GM18505 (cell line): ENCODE measurements at regions not wholly inside any gene's neighbourhood (a gene's known extent, or its start where the extent isn't known, plus 50 kb on each side); places are given as distances from the start of the nearest gene placed in this dataset.

ENCODE experiments used
- ATAC-seq: cut with Tn5 transposase; IDR thresholded peaks from one replicate; pipeline ENCODE4 v1.9.1; 2021; ENCODE audit not compliant: unreplicated experiment
- POLR2A ChIP-seq: IDR thresholded peaks from 4 replicates; pipeline ENCODE4 v1.6.1; 2011; ENCODE audit warnings: borderline replicate concordance; ENCODE audit not compliant: insufficient read depth, insufficient read length; ENCODE audit errors: extremely low read depth

DNA sequence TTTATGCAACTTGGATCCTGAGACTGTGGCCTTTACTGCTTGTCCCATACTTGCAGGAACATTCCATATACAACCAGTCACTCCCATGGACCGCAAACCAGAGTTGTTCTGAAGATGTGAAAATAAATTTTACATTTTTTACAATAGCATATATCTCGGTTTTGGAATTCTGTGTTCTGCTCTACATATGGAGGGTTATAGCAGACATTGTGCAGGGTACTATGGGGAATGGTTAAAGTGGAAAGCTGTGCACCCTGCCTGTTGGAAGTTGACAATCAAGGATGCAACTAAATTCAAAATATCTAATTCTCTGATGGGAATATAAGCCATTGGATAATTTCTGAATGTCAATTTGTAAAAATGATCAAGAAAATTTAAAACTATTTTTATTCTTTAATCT, 603.3 kb downstream of the RAB28 start:
- no peak for TF ChIP-seq POLR2A
- no peak for ATAC-seq

DNA sequence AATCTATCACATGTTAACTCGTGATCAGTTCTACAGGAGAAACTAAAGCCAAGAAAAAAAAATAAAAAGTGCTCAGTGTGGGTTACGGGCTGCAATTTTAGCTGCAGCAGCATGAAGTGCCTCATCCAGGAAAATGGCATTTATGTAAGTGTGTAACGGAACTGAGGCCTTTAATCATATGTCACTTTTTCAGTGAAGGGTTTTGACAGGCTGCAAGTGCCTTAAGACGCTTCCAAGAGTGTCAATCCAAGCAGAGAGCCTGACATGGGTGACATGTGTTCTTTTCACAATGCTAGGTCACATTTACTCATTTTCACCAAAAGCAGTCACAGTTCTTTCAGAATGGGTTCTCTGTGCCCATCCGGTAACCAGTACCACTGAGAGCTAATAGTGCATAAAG, 604.6 kb downstream of the RAB28 start:
- ATAC-seq, result no peak
- no peak for TF ChIP-seq POLR2A

DNA sequence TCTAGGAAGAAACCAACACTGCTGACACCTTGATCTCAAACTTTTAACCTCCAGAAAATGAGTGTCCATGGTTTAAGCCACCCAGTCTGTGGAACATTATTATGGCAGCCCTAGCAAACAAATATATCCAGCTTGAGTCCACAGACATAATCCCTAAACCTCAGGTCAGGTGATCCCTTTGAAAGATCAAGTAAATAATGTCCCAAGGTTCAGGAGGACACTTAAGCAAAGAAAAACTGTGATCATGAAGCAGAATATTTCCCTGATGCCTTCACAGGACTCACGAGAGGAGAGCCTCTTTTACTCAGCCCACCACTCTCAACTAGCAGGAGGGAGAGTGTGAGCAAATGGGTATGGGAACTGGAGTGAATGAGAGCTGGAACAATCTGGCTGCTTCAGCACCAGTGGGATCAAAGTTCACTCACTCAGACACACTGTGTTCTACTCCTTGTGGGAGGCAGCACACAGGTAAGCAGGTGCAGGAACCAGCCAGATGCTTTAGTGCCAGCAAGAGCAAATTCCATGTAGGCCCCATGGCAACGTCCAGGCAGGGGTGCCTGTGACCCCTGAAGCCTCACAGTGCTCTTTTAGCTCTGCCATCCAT, 608.4 kb downstream of the RAB28 start:
- no peak for ATAC-seq
- no peak for TF ChIP-seq POLR2A

DNA sequence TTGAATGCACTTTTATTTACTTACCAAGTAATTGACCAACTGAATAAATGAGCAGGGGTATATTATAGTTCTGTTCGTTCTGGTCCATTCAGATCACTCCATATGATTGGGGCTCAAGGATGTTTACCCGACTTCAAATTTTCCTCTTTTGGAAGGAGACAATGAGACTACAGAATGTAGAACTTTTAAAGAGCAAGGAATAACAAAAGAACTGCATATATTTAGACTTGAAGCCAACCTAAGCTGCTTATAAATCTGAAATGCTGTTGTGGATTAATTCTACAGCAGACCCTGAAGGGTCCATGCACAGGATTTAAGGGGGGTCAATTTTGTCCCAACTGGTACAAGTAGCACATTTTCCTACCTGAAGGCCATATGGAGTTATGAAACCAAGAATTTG, 610.8 kb downstream of the RAB28 start:
- ATAC-seq, result no peak

DNA sequence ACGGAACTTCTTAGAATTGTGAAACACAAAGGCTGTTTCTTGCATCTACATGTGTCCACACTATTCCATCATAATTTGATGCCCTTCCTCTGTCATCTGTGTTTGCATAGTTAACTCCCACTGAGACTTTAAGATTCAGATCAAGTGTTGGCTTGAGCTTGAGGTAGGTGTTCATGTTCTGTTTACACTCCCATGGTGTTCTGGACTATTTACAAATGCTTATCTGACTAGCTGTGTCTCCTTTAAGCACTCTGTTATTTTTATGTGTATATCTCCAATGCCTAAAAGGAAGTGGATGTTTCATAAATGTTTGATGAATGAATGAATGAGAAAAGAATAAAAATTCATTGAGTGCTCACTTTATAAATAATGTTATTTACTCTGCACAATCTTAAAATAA, 622.7 kb downstream of the RAB28 start:
- TF ChIP-seq POLR2A, result no peak
- no peak for ATAC-seq

More for the DNA sequence above, 610.8 kb downstream of the RAB28 start:
- no peak for TF ChIP-seq POLR2A

DNA sequence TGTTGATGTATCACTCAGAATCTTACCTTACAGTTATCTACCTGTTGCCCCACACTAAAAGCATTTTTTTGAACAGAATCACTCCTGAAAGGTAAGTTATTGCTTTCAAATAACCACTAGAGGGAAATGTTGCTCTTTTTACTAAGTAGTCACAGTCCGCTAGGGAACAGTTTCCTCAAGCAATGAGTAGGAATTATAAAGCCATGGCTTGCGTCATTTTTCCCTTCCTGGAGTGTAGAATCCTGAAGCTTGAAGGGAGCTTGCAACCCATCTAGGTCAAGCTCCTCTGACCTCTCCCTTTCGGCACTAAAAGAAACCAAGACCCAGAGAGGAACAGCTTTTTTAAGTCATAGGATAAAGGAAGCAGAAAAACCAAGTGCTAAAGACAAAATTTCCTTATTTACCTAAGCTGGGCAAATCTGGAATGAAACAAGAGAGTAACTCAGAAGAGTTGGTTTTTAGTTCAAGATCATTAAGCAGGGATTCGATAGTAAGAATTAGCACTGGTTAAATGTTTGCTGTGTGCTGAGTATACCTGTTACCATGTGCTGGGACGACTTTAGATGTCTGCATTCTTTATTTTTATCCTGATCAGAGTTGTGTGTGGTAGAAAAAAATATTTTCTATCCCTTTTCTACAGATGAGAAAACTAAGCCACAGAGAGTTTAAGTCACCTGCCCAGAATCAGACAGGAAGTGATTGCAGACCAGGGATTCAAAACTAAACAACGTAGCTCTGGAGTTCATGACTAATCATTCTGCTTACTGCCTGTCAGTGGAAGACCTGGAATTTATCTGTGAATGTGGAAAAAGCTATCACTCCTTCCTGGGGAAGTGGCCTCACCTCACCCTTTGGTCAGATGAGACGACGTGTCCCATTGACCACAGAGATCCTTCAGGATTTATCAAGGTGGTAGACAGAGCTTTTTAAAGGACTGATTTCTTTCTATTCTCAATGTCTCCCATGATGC, 631.5 kb downstream of the RAB28 start:
- ATAC-seq, result no peak
- TF ChIP-seq POLR2A, result no peak

DNA sequence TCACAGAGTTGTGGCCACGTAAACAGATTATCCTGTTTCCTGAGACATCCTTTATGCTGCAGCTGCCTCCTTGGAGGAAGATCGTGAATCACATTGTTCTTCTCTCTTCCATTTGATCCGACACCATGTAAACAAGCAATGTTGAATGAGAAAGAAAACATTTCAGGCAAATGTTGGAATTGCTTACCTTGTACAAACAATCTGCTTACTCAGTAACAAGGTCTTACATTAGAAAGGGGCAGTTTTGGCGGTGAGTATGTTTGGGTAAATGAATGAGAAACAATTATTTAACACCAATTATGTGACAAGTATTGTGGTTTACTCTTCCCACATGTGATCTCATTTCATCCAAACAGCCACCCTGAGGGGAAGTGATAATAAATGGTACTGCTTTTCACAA, 637.8 kb downstream of the RAB28 start:
- no peak for TF ChIP-seq POLR2A
- ATAC-seq, result no peak

DNA sequence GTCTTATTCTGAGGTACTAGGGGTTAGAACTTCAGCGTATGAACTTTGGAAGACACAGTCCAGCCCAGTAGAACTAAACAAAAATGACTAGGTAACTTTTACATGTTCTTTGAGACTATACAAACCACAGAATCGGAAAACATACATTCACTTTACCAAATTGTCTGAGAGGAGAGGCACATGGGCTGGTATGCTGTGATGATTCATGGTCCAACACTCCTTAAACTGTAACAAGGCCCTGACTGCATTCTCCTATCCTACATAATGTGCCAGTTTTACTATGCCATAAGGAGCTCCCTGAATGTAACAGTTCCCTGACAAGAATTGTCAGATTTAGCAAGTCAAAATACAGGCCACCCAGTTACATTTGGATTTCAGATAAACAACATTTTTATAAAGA, 640.0 kb downstream of the RAB28 start:
- no peak for ATAC-seq
- no peak for TF ChIP-seq POLR2A

DNA sequence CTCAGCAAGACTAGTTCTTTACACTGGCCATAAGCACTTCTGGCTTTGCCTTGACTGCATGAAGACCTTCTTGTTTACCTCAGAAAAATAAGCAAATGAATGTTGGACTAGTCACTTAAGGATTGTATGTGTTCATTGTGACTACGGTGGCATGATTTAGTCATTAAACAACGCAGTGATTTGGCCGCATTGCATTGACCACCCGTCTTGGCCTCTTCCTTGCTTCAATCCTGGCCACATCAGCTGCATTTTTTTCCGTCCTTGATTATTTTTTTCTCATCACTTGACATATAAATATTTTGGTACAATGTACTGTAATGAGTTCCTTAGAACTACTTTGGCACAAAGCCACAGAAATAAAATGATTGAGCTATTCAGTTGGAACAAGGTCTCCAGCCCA, 656.2 kb downstream of the RAB28 start:
- TF ChIP-seq POLR2A, result no peak
- no peak for ATAC-seq

DNA sequence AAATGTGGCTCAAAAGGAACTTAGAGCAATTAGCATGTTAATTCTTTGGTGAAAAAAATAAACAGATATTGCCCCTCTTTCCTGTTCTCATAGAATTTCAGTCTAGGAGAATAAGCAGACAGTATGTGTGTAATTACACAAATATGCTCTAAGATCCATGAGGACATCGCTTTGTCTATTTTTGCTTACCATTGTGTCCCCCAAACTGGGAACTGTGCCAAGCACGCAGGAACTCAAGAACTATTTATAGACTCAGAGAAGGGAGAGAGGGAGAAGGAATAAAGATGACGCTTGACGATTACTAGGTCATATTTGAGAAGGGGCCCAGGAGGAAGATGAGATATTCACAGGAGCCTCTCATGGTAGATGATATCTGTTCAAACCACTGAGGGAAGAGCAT, 692.6 kb downstream of the RAB28 start:
- no peak for TF ChIP-seq POLR2A
- no peak for ATAC-seq

DNA sequence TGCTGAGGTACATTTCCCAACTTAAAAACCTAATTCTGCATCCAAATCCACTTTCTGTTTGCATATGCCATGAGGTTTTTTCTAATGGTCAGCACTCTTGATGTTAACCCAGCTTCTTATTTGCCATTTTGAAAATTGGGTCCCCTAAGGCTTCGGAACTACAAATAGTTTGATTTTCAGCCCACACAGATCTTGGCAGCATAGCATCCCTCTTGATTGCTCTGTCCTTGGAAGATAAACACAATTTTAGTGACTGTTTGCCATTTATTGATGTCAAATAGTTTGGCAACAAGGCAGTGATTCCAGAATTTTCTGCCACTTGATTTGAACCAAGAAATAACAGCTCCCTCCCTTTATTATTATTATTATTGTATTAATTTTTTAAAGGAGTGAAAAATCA, 696.9 kb downstream of the RAB28 start:
- no peak for TF ChIP-seq POLR2A
- no peak for ATAC-seq

DNA sequence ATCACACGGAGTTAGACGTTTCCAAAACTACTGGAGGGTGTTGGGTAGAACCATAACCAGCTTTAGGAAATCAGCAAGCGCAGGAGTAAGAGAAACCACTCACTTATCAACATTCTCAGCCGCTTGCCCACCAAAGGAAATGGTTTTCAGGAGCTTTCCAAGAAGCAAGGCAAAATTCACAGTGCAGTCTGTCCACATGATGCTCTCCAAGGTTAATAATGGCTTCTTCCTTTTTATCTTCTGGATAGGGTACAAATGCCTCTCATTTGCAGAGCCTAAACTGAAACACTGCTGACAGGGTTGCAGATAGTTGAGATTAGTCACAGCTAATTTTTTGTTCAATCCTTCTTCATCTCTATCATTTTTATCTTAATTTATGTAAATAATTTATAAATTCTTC, 705.4 kb downstream of the RAB28 start:
- no peak for ATAC-seq
- no peak for TF ChIP-seq POLR2A

DNA sequence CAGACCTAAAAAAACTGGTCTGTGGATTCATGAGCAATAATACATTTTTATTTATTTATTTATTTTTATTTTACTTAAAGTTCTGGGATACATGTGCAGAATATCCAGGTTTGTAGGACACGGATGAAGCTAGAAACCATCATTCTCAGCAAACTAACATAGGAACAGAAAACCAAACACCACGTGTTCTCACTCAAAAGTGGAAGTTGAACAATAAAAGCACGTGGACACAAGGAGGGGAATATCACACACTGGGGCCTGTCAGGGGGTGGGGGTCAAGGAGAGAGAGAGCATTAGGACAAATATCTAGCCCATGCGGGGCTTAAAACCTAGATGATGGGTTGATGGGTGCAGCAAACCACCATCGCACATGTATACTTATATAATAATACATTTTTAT, 705.9 kb downstream of the RAB28 start:
- ATAC-seq, result no peak

DNA sequence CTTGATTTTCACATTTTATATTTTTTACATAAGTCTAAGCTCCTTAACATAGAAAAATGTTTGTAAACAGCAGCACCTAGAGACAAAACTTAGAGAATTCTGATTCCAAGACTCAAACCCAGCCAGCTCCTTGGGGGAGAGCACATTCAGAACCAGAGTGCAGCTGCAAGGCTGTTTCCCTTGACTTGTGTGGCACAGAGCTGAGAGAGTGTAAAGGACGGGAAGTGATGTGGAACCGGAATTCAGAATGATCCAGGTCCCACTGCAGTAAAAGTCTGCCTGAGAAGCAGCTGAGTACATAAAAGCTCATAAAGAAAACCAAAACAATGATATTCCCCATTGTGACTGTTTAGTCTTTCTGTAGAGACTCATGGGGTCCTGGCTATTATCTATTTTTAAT, 713.8 kb downstream of the RAB28 start:
- TF ChIP-seq POLR2A, result no peak
- ATAC-seq, result no peak

More for the DNA sequence above, 705.9 kb downstream of the RAB28 start:
- no peak for TF ChIP-seq POLR2A
